Fibroblast of pulmonary artery (primary cell): ENCODE measurements at regions not wholly inside any gene's neighbourhood (a gene's known extent, or its start where the extent isn't known, plus 50 kb on each side); places are given as distances from the start of the nearest gene placed in this dataset.

ENCODE experiments used
- DNase-seq: peaks from one replicate; pipeline ENCODE4 v3.0.0-alpha.2; 2010; ENCODE audit warnings: low read depth
- H3K4me3 ChIP-seq: replicated peaks from 2 replicates; pipeline ENCODE4 v1.5.1; 2011; ENCODE audit warnings: low read depth, mild to moderate bottlenecking, control low read depth, low read length, moderate library complexity
- CTCF ChIP-seq: IDR thresholded peaks from 2 replicates; pipeline ENCODE4 v1.5.1; 2011; ENCODE audit warnings: mild to moderate bottlenecking, control low read depth, low read length, inconsistent platforms; ENCODE audit errors: missing control alignments

DNA sequence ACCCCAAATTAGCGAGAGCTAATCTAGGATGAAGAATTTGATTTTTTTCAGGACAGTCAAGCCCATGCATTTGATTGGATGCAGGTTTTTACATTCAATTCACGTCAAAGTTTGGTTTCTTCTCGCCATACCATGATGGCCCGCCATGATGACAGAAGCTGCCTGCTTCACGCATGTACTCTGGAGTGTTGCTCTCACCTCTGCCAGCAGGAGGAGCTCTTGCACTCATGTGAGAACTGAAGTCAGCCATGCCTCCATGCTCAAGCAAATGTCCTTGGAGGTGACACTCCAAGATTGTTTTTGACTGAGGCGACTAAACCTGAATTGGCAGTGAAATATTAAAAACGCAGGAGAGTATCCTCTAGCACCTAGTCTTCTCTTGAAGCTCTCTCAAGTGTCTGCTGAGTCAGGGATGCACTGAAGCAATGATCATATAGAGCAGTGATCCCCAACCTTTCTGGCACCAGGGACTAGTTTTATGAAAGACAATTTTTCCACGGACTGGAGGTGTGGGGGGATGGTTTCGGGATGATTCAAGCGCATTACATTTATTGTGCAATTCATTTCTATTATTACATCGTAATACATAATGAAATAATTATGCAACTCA is 120.9 kb downstream of the SAMMSON start:
- TF ChIP-seq CTCF, result peak; percentile 72
- DNase-seq, result peak; percentile 74
- no peak overlapping the region for H3K4me3 ChIP-seq

- TF ChIP-seq CTCF, result no peak
- DNase-seq, result no peak
- H3K4me3 ChIP-seq, result no peak overlapping the region
These were observed 127.7 kb downstream of the SAMMSON start for GRCh38 chr3:70127192-70127591.

DNA sequence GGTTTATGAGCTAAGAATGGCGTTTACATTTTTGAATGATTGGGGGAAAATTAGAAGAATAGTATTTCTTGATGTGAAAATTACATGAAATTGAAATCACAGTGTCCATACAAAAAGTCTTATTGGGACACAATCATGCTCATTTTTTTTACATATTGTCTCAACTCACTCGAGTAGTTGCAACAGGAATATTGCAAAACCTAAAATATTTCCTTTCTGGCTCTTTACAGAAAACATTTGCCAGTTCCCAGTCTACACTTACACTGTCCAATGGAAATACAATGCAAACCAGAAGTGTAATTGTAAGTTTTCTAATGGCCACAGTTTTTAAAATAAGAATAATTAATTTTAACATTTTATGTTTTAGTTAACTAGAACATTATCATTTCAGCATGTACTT is 137.8 kb downstream of the SAMMSON start:
- H3K4me3 ChIP-seq, result no peak overlapping the region
- peak; percentile 36 for DNase-seq
- TF ChIP-seq CTCF, result no peak

DNA sequence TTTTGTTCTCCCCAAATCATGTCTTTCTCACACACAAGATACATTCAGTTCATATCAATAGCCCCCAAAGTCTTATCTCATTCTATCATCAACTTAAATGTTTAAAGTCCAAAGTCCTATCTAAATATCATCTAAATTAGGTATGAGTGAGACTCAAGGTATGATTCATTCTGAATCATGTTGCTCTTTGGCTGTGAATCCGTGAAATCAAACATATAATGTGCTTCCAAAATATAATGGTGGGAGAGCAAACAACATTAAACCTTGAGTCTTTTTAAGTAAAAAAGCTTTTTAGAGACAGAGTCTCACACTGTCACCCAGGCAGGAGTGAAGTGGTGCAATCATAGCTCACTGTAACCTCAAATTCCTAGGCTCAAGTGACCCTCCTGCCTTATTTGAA is 139.1 kb downstream of the SAMMSON start:
- no peak for DNase-seq

More for the DNA sequence above, 139.1 kb downstream of the SAMMSON start:
- no peak for TF ChIP-seq CTCF
- no peak overlapping the region for H3K4me3 ChIP-seq
